ENCODE measurements at regions not wholly inside any gene's neighbourhood (a gene's known extent, or its start where the extent isn't known, plus 50 kb on each side); places are given as distances from the start of the nearest gene placed in this dataset.
"Not testable (repeated sequence)": the region's sequence is repeated elsewhere in the genome, so short reads cannot be mapped to it uniquely, and the experiment has no call there.

- no peak for DNase-seq
These were observed 251.6 kb upstream of the SLC16A7 start for GRCh38 chr12:59344224-59344623.

- DNase-seq = no peak
These were observed 266.4 kb upstream of the SLC16A7 start for GRCh38 chr12:59329462-59329861.

GRCh38 chr12:59328395-59329075, 267.3 kb upstream of the SLC16A7 start:
- not testable (repeated sequence) for DNase-seq

GRCh38 chr12:59326457-59326856, 269.4 kb upstream of the SLC16A7 start:
- DNase-seq = not testable (repeated sequence)

- no peak for DNase-seq
These were observed 273.4 kb upstream of the SLC16A7 start for GRCh38 chr12:59322473-59322872.

GRCh38 chr12:59321278-59321677, 274.6 kb upstream of the SLC16A7 start:
- no peak for DNase-seq

GRCh38 chr12:59320112-59320511, 275.7 kb upstream of the SLC16A7 start:
- DNase-seq = no peak

GRCh38 chr12:59318940-59319339, 276.9 kb upstream of the SLC16A7 start:
- no peak for DNase-seq

- no peak for DNase-seq
These were observed 278.2 kb upstream of the SLC16A7 start for GRCh38 chr12:59317598-59317997.

GRCh38 chr12:59316938-59317337, 278.9 kb upstream of the SLC16A7 start:
- no peak for DNase-seq

- DNase-seq = not testable (repeated sequence)
These were observed 279.5 kb upstream of the SLC16A7 start for GRCh38 chr12:59316354-59316753.

GRCh38 chr12:59314209-59314608, 281.6 kb upstream of the SLC16A7 start:
- no peak for DNase-seq

- DNase-seq = no peak
These were observed 291.6 kb upstream of the SLC16A7 start for GRCh38 chr12:59304077-59304721.

GRCh38 chr12:59298296-59298695, 297.5 kb upstream of the SLC16A7 start:
- no peak for DNase-seq

- no peak for DNase-seq
These were observed 301.6 kb upstream of the SLC16A7 start for GRCh38 chr12:59294221-59294620.

- DNase-seq = no peak
These were observed 312.8 kb upstream of the SLC16A7 start for GRCh38 chr12:59282999-59283398.

- DNase-seq = not testable (repeated sequence)
These were observed 322.3 kb upstream of the SLC16A7 start for GRCh38 chr12:59273561-59273960.

GRCh38 chr12:59268295-59268809, 327.5 kb upstream of the SLC16A7 start:
- no peak for DNase-seq

GRCh38 chr12:59260202-59260601, 335.6 kb upstream of the SLC16A7 start:
- no peak for DNase-seq

- DNase-seq = no peak
These were observed 332.4 kb upstream of the LRIG3 start for GRCh38 chr12:59252731-59253130.

GRCh38 chr12:59250766-59251165, 330.5 kb upstream of the LRIG3 start:
- no peak for DNase-seq

GRCh38 chr12:59240048-59240447, 319.7 kb upstream of the LRIG3 start:
- no peak for DNase-seq

GRCh38 chr12:59234391-59234790, 314.1 kb upstream of the LRIG3 start:
- no peak for DNase-seq

GRCh38 chr12:59230334-59230733, 310.0 kb upstream of the LRIG3 start:
- DNase-seq = no peak

GRCh38 chr12:59219148-59219547, 298.8 kb upstream of the LRIG3 start:
- no peak for DNase-seq
